HUES6 (cell line): ENCODE measurements at regions not wholly inside any gene's neighbourhood (a gene's known extent, or its start where the extent isn't known, plus 50 kb on each side); places are given as distances from the start of the nearest gene placed in this dataset.
"Not testable (repeated sequence)": the region's sequence is repeated elsewhere in the genome, so short reads cannot be mapped to it uniquely, and the experiment has no call there.

Source experiments
- H3K27ac ChIP-seq: 2 replicates; pipeline ENCODE4 v1.7.0; 2013; ENCODE audit warnings: low read depth, mild to moderate bottlenecking, low read length, inconsistent platforms
- H3K27me3 ChIP-seq: 2 replicates; pipeline ENCODE4 v1.6.1; 2013; ENCODE audit warnings: low read length; ENCODE audit not compliant: control insufficient read depth, insufficient read depth
- H3K36me3 ChIP-seq: 2 replicates; pipeline ENCODE4 v1.6.1; 2013; ENCODE audit warnings: low read length; ENCODE audit not compliant: control insufficient read depth, insufficient read depth
- H3K4me1 ChIP-seq: 2 replicates; pipeline ENCODE4 v1.6.1; 2013; ENCODE audit warnings: low read length; ENCODE audit not compliant: control insufficient read depth, insufficient read depth
- H3K4me3 ChIP-seq: 2 replicates; pipeline ENCODE4 v1.5.1; 2013; ENCODE audit warnings: low read depth, low read length
- H3K9ac ChIP-seq: one replicate; pipeline ENCODE4 v1.6.1; 2013; ENCODE audit warnings: mild to moderate bottlenecking, low read length
- H3K9me3 ChIP-seq: 2 replicates; pipeline ENCODE4 v1.6.1; 2013; ENCODE audit warnings: low read depth, low read length; ENCODE audit not compliant: control insufficient read depth, insufficient read depth

GRCh38 chr18:78499586-78499985 lies 480.0 kb upstream of the SALL3 start:
- Histone ChIP-seq H3K4me3 (no peak overlapping the region), H3K27ac (no peak overlapping the region), H3K27me3 (no peaks in the 10 kb centered on the region), H3K9ac (no peak overlapping the region), H3K4me1 (no peaks in the 10 kb centered on the region), H3K9me3 (peaks cover 14% of the 10 kb centered on the region), H3K36me3 (no peaks in the 10 kb centered on the region)

- Histone ChIP-seq H3K4me1 (no peaks in the 10 kb centered on the region), H3K9me3 (peaks cover 11% of the 10 kb centered on the region; the same call in 1 of the 2 replicates), H3K9ac (no peak overlapping the region), H3K27me3 (no peaks in the 10 kb centered on the region), H3K36me3 (no peaks in the 10 kb centered on the region), H3K4me3 (no peak overlapping the region), H3K27ac (no peak overlapping the region)
Measured at GRCh38 chr18:78501251-78501650, 478.4 kb upstream of the SALL3 start.

GRCh38 chr18:78503129-78503528 lies 476.5 kb upstream of the SALL3 start:
- Histone ChIP-seq H3K4me3 (no peak overlapping the region), H3K9me3 (peaks cover 11% of the 10 kb centered on the region; the same call in 1 of the 2 replicates)

GRCh38 chr18:78505851-78506461 lies 473.7 kb upstream of the SALL3 start:
- Histone ChIP-seq H3K4me3 (no peak overlapping the region), H3K27me3 (no peaks in the 10 kb centered on the region), H3K27ac (no peak overlapping the region), H3K4me1 (no peaks in the 10 kb centered on the region), H3K9me3 (peaks cover 11% of the 10 kb centered on the region; the same call in 1 of the 2 replicates), H3K9ac (no peak overlapping the region), H3K36me3 (no peaks in the 10 kb centered on the region)

More at GRCh38 chr18:78503129-78503528, 476.5 kb upstream of the SALL3 start:
- no peak overlapping the region for H3K27ac ChIP-seq
- no peak overlapping the region for H3K9ac ChIP-seq
- H3K4me1 ChIP-seq: no peaks in the 10 kb centered on the region
- no peaks in the 10 kb centered on the region for H3K36me3 ChIP-seq
- no peaks in the 10 kb centered on the region for H3K27me3 ChIP-seq

- H3K27me3 ChIP-seq: no peaks in the 10 kb centered on the region
- H3K4me1 ChIP-seq: no peaks in the 10 kb centered on the region
- H3K9me3 ChIP-seq: peaks cover 11% of the 10 kb centered on the region; the same call in 1 of the 2 replicates
- no peak overlapping the region for H3K9ac ChIP-seq
- no peaks in the 10 kb centered on the region for H3K36me3 ChIP-seq
- H3K4me3 ChIP-seq: no peak overlapping the region
- no peak overlapping the region for H3K27ac ChIP-seq
Measured at GRCh38 chr18:78507217-78507616, 472.4 kb upstream of the SALL3 start.

GRCh38 chr18:78508228-78508824 lies 471.3 kb upstream of the SALL3 start:
- not testable (repeated sequence) for H3K4me3 ChIP-seq, H3K9me3 ChIP-seq, H3K27me3 ChIP-seq, H3K4me1 ChIP-seq, H3K36me3 ChIP-seq, H3K9ac ChIP-seq, H3K27ac ChIP-seq

- no peaks in the 10 kb centered on the region for H3K9me3 ChIP-seq
- no peaks in the 10 kb centered on the region for H3K36me3 ChIP-seq
- H3K4me3 ChIP-seq: no peak overlapping the region
- H3K4me1 ChIP-seq: no peaks in the 10 kb centered on the region
- no peak overlapping the region for H3K9ac ChIP-seq
- H3K27me3 ChIP-seq: no peaks in the 10 kb centered on the region
- no peak overlapping the region for H3K27ac ChIP-seq
Measured at GRCh38 chr18:78510091-78510490, 469.5 kb upstream of the SALL3 start.

- H3K27me3 ChIP-seq: no peaks in the 10 kb centered on the region
- H3K36me3 ChIP-seq: no peaks in the 10 kb centered on the region
- H3K9ac ChIP-seq: no peak overlapping the region
- H3K4me3 ChIP-seq: no peak overlapping the region
- no peak overlapping the region for H3K27ac ChIP-seq
- H3K4me1 ChIP-seq: no peaks in the 10 kb centered on the region
- no peaks in the 10 kb centered on the region for H3K9me3 ChIP-seq
Measured at GRCh38 chr18:78510636-78511035, 469.0 kb upstream of the SALL3 start.

GRCh38 chr18:78511666-78512601 lies 467.7 kb upstream of the SALL3 start:
- H3K9me3 ChIP-seq: no peaks in the 10 kb centered on the region
- H3K4me3 ChIP-seq: no peak overlapping the region
- no peaks in the 10 kb centered on the region for H3K36me3 ChIP-seq
- no peaks in the 10 kb centered on the region for H3K27me3 ChIP-seq
- H3K9ac ChIP-seq: no peak overlapping the region
- H3K4me1 ChIP-seq: no peaks in the 10 kb centered on the region
- no peak overlapping the region for H3K27ac ChIP-seq

- Histone ChIP-seq H3K9ac (no peak overlapping the region), H3K27me3 (no peaks in the 10 kb centered on the region), H3K4me3 (no peak overlapping the region), H3K27ac (no peak overlapping the region), H3K4me1 (no peaks in the 10 kb centered on the region), H3K9me3 (no peaks in the 10 kb centered on the region), H3K36me3 (no peaks in the 10 kb centered on the region)
Measured at GRCh38 chr18:78514910-78515670, 464.5 kb upstream of the SALL3 start.
